SU-DHL-6 (cell line): ENCODE measurements at regions not wholly inside any gene's neighbourhood (a gene's known extent, or its start where the extent isn't known, plus 50 kb on each side); places are given as distances from the start of the nearest gene placed in this dataset.
"Not testable (repeated sequence)": the region's sequence is repeated elsewhere in the genome, so short reads cannot be mapped to it uniquely, and the experiment has no call there.

Experiments used
- CTCF ChIP-seq: fragments of 200-600 bp; sonication (generic); IDR thresholded peaks from one replicate; pipeline ENCODE4 v1.5.1; 2017; ENCODE audit warnings: antibody characterized with exemption, mild to moderate bottlenecking, low read length, moderate library complexity; ENCODE audit not compliant: insufficient read depth, poor library complexity, severe bottlenecking
- EZH2phosphoT487 ChIP-seq: fragments of 200-600 bp; sonication (generic), shearing (Covaris generic); conservative IDR thresholded peaks from 2 replicates; pipeline ENCODE4 v1.6.1; 2018; ENCODE audit warnings: mild to moderate bottlenecking, antibody characterized with exemption, low read length, moderate library complexity, mixed read lengths

- not testable (repeated sequence) for TF ChIP-seq CTCF, EZH2phosphoT487
Measured at GRCh38 chr4:52522093-52522492, 137.0 kb downstream of the USP46 start.
